NCI-H2227 treated with DMSO at 0.1 percent for 48 hours (cell line): ENCODE measurements at regions not wholly inside any gene's neighbourhood (a gene's known extent, or its start where the extent isn't known, plus 50 kb on each side); places are given as distances from the start of the nearest gene placed in this dataset.
"Not testable (repeated sequence)": the region's sequence is repeated elsewhere in the genome, so short reads cannot be mapped to it uniquely, and the experiment has no call there.

Experiments
- DNase-seq: peaks from one replicate; lab custom pipeline; 2025; lab: John Stamatoyannopoulos, UW

DNA sequence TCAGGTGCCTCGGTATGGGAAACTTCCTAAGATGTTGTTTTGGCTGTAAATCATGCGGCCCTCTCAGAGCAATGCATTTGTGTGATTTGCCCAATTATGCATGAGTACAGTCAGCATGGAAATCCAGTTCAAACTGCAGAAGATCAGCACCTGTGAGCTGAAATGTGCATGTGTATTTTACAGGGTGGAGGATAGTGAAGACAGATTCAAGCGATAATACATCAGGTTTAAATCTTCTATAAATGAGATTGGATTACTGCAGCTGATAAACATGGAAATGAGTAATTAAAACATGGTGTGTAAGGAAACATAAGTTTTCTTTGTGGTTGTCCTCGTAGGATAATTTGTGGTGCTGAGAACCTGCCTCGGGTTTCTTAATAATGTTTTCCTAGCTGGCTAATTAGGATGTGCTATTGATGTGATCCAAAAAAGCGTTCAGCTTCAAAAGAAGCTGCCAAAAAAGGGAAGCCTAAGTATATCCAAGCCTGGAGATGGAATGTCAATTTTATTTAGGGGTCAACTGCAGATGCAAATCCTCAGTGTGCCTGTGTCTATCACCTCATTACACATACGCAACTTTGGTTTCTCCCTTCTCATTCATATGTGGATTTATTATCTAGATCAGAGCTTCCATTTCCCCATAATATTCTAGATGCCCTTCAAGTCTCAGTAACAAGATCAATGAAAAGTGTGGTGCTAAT, 117.1 kb upstream of the CCDC28A start:
- DNase-seq: no peak

DNA sequence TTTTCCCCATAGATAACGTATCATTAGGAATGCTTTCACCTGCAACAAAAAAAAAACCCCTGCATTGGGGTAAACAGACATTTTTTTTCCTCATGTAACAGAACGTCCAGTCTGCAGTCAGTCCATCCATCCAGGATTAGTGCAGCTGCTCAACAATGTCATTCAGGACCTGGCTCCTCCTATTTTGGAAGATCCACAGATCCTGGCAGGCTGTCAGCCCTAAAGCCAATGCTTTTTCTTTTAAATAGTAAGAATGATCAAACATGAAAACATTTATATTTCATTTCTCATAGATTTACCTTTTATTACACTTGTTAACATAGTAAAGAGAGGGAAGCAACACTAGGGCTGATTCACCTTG, 116.5 kb upstream of the CCDC28A start:
- DNase-seq: no peak

DNA sequence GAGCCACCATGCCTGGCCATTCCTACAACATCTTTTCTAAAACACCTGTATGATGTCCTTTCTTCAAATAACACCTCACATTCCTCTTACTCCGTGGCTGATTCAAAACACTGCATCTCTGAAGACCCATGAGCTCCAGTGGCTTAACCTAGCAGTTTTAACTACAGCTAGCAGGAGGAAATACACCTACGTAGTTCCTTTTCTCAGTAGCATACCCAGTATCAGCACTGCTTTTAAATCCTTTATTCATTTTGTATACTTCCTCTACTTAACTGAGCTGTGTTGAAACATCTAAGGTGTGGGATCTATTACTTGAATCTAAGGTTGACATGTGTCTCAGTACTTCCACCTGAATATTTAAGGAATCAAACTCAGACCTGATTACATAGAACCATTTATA, 113.6 kb upstream of the CCDC28A start:
- DNase-seq: no peak

DNA sequence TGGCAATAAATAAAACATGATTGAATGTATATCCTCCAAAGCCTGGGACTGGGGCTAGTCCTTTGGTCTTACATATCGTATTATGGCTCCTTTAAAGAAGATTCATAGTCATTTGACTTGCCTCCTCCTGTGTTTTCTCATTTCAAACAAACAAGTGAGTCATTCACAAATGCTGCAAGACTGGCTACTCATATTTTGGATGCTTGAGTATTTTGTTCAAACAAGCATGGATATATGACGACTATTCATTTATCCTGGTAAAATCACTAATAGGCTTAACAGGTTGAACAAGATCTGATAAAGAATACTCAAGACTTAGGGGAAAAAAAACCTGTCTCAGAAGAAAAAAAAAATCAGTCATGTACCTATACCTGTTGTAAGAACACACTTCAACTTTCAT, 111.1 kb upstream of the CCDC28A start:
- no peak for DNase-seq

DNA sequence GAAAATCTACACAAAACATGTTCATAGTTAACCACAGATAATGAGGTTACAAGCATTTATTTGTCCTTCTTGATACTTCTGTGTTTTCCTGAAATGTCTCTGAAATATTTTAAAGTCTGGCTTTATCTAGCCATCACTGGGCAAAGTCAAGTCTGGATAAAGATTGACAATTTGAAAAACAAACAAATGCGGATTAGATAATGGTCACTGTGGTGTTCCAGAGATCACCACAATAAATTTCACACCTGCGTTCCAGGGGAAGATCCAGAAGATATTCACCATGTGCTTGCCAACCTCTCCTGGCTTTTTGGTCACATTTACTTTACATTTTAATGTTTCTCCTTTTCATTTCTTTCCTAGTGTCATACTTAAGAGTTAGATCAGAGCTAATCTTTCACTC, 109.7 kb upstream of the CCDC28A start:
- no peak for DNase-seq

DNA sequence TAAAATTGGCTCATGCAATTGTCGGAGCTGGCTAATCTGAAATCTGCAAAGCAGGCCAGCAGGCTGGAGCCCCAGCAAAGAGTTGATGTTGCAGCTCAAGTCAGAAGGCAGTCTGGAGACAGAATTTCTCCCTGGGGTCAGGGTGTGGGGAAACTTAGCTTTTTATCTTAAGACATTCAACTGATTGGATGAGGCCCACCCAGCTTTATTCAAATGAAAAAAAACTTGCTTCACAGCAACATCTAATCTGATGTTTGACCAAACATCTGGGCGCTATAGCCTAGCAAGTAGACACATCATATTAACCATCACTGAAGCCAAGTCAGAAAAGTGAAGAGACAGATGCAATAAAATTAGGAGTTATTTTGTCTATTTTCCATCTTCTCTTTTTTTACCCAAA, 108.8 kb upstream of the CCDC28A start:
- no peak for DNase-seq

DNA sequence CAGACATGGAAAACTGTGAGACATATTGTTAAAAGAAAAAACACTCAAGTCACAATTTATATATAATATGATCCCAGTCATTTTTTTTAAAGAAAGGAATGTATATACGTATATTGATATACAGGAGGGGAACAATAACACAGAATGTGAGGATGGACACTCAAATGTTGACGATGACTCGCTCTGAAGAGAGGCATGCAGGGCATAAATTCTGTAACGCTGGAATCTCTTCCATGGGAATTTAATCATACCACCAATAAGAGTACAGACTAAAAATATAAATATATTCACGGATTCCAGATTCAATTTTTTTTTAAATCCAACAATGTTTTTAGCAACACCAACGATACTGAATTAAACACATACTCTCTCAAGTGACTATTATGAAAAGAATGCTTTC, 106.9 kb upstream of the CCDC28A start:
- DNase-seq: no peak

DNA sequence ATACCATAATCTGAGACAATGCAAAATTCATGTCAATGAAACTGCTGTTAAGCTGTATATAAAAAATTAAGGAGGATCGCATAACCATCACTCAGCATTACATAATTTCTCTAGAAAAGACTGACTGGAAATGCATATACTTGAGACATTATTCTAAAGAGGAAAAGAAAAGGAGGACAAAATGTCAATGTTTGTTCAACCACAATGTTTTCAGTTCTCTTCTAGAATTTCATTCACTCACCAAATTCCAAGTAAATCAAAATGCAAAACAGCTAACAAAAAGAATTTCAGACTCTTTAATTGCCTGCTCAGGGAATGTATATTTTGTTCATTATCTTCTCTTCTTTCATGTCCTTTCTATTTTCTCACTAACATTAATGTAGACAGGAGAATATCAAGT, 106.2 kb upstream of the CCDC28A start:
- DNase-seq: no peak

DNA sequence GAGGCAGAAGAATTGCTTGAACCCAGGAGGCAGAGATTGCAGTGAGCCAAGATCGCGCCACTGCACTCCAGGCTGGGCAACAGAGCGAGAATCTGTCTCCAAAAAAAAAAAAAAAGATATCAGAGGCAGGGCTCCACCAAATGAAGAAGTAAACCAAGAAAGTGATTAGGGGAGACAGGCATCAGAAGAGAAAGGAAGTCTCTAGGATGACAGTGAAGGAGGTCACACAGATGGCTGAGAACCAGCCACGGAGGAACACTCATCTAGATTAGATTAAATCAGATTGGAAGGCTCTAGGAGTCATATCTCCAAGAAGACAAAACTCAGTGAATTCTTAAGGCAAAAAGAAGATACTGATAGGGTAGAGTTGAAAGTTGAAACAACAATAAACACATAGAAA, 102.2 kb upstream of the CCDC28A start:
- DNase-seq: no peak

DNA sequence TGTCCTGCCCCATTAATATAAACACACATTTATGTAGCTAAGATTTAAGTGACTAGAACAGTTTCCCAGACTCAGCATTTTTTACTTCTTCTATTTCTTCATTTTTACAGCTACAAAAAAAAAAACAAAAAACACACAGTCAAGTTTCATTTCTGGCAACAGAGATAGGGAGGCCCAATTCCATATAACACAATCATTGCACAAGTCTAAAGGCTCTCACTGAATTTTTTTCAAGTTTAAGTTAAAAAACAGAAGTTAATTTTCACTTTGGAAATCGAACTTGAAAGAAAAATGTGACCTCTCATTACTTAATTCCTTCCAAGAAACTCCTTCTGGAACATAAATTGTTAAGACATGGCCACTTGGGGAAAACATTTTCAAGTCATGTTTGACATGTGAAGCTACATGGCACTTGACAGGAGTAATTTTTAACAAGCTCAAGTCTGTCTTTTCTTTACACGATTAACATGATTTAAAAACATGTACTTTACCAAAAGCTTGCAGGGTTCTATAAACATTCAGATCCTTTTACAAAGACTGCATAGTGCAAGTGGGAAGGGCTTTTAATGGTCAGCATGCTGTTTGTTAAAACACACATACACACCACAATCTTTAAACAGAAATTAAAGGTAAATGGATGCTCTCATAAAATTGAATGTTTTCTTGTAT, 100.1 kb upstream of the CCDC28A start:
- no peak for DNase-seq

DNA sequence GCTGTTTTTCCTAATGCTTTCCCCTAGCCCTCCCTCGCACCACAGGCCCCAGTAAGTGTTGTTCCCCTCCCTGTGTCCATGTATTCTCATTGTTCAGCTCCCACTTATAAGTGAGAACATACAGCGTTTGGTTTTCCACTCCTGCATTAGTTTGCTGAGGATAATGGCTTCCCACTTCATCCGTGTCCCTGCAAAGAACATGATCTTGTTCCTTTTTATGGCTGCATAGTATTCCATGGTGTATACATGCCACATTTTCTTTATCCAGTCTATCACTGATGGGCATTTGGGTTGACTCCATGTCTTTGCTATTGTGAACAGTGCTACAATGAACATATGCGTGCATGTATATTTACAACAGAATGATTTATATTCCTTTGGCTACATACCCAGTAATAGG, 99.1 kb upstream of the CCDC28A start:
- not testable (repeated sequence) for DNase-seq

DNA sequence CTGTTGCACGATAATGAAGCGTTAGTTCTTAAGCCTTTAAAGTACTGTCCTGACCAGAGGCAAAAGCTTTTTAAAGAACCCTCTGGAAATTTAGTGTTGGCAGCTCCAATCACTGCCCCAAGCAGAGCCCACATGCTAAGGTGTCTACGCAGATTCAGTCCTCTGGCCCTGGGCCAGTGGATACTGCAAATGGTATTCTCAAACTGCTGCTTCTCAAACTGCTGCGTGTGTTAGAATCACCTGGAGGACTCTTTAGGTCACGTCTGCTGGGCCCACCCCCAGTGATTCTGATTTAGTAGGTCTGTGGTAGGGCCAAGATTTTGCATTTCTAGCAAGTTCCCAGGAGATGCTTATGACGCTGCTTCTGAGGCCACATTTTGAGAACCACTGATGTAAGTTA, 96.0 kb upstream of the CCDC28A start:
- DNase-seq: no peak

DNA sequence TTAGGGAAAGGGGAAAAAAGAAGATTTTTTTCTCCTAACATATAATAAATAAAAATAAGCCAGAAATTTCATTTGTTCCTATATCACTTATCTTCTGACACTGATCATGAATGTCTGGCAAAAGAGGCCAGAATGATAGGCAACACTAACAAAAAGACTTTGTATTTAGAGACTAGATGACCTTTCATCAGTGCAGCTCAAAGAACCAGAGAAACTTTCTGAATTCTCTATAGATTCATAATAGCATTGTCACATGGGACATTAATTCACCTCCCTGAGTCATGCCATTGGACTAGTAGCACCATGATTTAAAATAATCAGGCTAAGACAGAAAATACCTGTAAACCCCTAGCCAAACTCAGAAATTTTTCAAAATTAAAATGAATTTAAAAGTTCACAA, 95.4 kb upstream of the CCDC28A start:
- DNase-seq: no peak

DNA sequence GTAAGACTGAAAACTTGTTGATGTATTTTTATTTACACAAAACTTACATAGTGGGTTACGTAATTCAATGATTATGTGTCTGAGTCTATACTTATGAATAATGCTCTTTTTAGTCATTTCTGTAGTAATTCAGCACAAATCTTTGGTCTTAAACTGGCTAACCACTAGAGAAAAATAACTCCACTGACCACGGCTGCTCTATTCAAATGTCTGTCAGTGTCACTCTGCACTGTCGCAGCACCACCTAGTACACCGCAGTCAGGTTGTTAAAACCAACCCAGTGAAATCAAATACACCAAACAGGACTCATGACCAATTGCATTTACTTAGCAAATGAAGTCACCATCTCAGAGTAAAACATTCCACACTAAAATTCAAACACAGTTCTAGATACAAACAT, 93.5 kb upstream of the CCDC28A start:
- no peak for DNase-seq

DNA sequence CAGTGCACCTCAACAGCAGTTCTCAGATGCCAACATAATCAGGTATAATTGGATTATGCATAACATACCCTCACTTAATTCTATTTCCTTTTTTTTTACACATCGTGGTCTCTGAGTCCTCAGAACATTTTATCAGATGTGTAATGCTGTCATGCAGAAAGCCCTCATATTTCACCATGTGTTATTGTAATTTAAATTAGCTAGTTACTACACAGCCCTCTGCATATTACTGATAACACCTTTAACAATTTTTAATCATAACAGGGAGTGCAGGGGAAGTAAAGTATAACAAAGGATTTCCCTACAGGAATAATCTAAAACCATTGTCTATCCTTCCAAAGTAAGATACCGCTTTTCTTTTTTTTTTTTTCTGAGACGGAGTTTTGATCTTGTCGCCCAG, 91.9 kb upstream of the CCDC28A start:
- no peak for DNase-seq

DNA sequence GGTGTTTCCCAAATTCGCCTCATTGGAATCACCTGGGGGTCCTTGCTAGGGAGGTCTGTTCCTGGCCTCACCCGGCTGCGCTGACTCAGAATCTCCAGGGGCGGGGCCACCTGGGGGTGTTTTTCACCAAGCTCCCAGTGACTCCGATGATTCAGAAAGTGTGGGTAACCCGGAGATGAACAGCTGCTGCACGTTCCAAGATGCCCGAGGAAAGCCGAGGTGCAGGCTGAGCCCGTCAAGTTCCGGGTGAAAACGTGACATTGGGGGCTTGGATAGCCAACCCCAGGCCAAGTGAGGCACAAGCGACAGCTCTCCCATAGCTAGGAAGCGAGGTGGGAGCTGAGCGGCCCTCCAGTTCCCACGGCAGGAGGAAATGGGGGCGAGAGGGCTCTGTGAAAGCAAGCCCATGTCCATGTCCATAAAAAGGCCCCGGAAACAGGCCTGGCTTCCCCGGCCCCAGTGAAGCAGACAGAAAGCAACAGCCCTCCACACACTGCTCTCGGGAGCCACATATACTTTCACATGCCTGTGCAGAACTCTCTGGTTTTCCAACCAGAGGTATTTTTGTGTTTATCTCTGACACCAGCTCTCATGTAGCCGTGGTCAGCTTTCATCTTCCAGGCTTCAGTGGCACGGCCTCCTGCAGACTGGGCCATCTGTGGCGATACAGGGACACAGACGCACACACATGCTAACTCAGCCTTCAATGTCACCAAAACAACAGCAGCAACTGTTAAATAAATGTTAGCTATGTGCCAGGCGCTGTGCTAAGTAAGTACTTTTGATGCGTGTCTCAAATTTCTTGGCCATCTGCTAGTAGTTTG, 90.7 kb upstream of the CCDC28A start:
- DNase-seq: no peak

DNA sequence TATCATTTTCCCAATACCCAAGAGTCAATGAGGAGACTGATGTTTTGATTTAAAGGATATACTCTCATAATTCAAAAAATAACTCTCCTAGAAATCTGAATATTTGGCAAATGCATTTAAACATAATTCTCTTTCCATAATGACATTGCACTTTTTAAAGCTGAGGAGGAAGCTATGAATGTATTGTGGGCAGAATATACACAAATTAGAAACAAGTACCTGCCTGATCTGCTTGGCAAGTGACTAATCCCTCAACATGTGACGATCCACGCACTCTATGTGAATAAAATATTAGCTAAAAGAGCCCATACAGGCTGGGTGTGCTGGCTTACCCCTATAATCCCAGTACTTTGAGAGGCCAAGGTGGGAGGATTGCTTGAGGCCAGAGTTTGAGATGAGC, 88.3 kb upstream of the CCDC28A start:
- no peak for DNase-seq

DNA sequence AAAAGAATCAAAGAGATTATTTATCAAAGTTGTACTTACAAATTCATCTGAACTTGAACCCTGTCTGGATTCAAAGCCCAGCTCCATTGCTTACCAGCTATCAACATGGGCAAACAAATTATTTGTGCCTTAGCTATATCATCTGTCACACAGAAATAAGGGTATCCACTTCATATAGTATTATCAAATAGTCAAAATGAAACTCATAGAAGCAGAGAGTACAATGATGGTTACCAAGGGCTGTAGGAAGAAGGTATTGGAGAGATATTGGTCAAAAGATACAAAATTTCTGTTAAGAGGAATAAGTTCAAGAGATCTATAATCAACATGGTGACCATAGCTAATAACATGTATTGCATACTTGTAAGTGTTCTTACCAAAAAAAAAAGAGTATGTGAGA, 87.8 kb upstream of the CCDC28A start:
- no peak for DNase-seq

DNA sequence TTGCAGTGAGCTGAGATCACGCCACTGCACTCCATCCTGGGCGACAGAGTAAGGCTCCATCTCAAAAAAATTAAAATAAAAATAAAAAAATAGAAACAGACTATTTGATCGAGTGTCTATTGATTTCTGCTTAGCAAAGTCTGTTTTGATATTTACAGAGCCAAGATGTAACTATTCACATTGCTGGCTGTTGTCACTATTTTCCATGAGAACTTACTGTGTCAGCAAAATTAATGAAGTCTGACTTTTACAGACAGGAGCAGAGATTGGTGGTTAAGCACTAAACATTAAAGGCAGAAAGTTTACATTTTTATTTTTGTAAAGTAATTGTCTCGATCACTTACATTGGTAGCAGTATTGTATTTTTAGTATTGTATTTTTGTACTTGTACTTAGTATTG, 85.0 kb upstream of the CCDC28A start:
- no peak for DNase-seq

DNA sequence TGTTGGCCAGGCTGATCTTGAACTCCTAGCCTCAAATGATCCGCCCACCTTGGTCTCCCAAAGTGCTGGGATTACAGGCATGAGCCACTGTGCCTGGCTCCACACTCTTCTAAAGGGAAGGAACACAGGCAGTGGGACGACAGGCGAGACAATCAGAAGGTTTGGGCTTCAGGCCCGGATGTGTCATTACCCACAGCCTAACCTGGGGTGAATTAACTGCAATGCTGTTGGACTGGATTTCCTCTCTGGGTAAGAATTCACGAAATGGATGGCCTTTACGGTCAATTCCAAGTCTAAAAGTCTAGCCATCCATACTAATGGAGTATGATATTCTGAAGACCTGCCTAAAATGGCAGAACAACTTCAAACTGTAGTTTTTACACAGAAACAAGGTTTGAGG, 83.7 kb upstream of the CCDC28A start:
- DNase-seq: no peak

DNA sequence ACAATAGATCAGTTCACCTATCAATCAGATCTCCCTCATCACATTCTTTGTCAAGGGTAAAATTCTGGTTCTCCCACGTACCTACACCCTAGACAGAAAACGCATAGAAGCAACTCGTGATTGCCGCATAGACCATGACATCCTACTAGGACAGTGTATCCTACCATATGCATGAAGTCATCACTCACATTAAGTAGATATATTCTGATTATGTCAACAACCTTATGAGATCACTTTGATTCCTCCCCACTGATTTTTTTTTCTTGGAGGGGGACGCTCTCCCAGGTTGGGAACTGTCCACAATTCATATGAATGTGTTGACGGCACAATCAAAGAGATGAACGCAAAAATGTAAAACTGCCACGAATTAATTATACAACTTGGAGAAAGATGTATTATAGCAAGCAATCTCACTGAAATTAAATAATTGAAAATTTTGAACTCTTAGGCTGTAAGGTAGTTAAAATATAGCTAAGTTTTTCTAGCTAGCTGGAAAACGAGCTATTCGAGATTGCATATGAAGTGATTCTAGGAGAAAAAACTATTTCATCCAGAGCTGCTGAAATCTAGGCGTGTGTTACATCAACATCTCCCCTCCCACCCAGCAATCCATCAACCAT, 82.5 kb upstream of the CCDC28A start:
- no peak for DNase-seq

DNA sequence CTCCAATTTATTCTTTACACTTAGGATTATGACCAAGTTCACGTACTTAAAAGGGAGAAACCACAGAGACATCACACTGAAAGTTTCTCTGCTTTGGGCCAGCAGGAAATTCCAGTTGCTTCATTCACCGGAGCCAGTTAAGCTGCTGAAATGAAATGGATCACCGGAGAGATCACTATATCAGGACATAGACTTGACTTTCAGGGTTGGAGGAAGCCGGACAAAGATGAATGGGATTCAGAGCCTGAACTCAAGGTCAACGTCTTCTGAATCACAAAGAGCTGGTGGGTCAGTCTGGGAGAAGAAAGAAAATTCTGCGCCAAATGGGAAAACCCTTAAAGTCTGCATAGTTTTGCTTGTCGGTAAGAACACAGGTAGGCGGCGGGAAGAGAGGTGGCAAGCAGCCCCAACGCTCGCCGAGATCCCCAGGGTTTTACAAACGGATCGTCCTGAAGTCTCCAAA, 81.9 kb upstream of the CCDC28A start:
- no peak for DNase-seq
